ENCODE measurements at regions not wholly inside any gene's neighbourhood (a gene's known extent, or its start where the extent isn't known, plus 50 kb on each side); places are given as distances from the start of the nearest gene placed in this dataset.

- TF ChIP-seq CTCF (IDR thresholded peaks at IDR 0.05): no peak
- no peak for TF ChIP-seq EP300 (IDR thresholded peaks at IDR 0.05)
- no peak for TF ChIP-seq POLR2A (IDR thresholded peaks at IDR 0.05; ENCODE audit: low read depth)
- TF ChIP-seq POLR2AphosphoS5 (IDR thresholded peaks at IDR 0.05): no peak
Measured at GRCh38 chr22:33117821-33118220, 59.6 kb upstream of the SYN3 start.
